ENCODE measurements at regions not wholly inside any gene's neighbourhood (a gene's known extent, or its start where the extent isn't known, plus 50 kb on each side); places are given as distances from the start of the nearest gene placed in this dataset.

DNA sequence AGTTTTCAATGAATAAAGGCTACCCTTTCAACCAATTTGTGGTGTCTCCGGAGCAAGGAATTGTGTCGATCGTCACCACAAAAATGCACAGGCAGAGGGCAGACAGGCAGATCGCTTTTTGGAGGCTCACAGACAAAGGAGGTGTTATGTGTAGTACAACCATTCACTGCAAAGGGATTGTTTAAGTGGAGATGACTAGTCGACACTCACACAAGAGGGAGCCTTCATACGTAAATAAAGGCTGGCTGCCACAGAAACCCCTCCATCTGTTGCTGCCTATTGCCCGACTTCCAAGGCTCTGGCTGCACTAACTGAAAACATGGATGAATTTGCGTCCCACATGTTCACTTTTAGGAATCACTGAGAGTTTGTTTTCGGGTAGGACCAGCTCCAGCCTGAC lies 281.1 kb downstream of the NKX6-1 start:
- Histone ChIP-seq H3K9me3 (replicated peaks; ENCODE audit: control insufficient read depth, insufficient read depth, low read depth, low read length) (no peaks in the 10 kb centered on the region), H3K36me3 (ENCODE audit: control insufficient read depth, insufficient read depth, low read length) (no peaks in the 10 kb centered on the region), H3K27ac (ENCODE audit: extremely low read depth, low read depth, low read length) (no peak overlapping the region), H3K27me3 (ENCODE audit: control insufficient read depth in 2 of 2, insufficient read depth in 2 of 2, low read length in 2 of 2) (no peaks in the 10 kb centered on the region), H3K9ac (ENCODE audit: insufficient read depth in 1 of 2, low read depth in 2 of 2, low read length in 2 of 2) (no peak overlapping the region), H3K4me2 (ENCODE audit: insufficient read depth, low read length) (no peak overlapping the region), H3K79me2 (ENCODE audit: control insufficient read depth, insufficient read depth, low read length) (no peaks in the 10 kb centered on the region), H2AFZ (ENCODE audit: low read depth, low read length) (no peak overlapping the region), H3K4me3 (no peak overlapping the region), H3K9me1 (ENCODE audit: control insufficient read depth, insufficient read depth, low read length) (no peaks in the 10 kb centered on the region), H3K4me1 (replicated peaks in 1 of 2; ENCODE audit: control insufficient read depth in 2 of 2, insufficient read depth in 2 of 2, low read length in 2 of 2) (no peaks in the 10 kb centered on the region), H4K20me1 (replicated peaks; ENCODE audit: control insufficient read depth, insufficient read depth, low read length) (no peaks in the 10 kb centered on the region)
- TF ChIP-seq KAT8 (IDR thresholded peaks at IDR 0.05; ENCODE audit: low read depth) (no peak), DNMT1 (IDR thresholded peaks at IDR 0.05) (no peak), ZNF24 (IDR thresholded peaks at IDR 0.05) (no peak), THRAP3 (IDR thresholded peaks at IDR 0.05; ENCODE audit: borderline replicate concordance) (no peak), ZFP30 (CRISPR knock-in tag; IDR thresholded peaks at IDR 0.05; ENCODE audit: borderline replicate concordance) (no peak), PTBP1 (IDR thresholded peaks at IDR 0.05; ENCODE audit: low read depth, low read length) (no peak), FOXJ3 (CRISPR knock-in tag; IDR thresholded peaks at IDR 0.05) (no peak), CHD1 (IDR thresholded peaks at IDR 0.05; ENCODE audit: low read length) (no peak), ZNF589 (CRISPR knock-in tag; IDR thresholded peaks at IDR 0.05; ENCODE audit: low read depth) (no peak), ILF3 (IDR thresholded peaks at IDR 0.05; ENCODE audit: borderline replicate concordance) (no peak), SREBF2 (CRISPR knock-in tag; IDR thresholded peaks at IDR 0.05) (no peak), ZNF780A (CRISPR knock-in tag; IDR thresholded peaks at IDR 0.05) (no peak), CBFA2T3 (IDR thresholded peaks at IDR 0.05) (no peak)
- TF ChIP-seq, protein P1, sequence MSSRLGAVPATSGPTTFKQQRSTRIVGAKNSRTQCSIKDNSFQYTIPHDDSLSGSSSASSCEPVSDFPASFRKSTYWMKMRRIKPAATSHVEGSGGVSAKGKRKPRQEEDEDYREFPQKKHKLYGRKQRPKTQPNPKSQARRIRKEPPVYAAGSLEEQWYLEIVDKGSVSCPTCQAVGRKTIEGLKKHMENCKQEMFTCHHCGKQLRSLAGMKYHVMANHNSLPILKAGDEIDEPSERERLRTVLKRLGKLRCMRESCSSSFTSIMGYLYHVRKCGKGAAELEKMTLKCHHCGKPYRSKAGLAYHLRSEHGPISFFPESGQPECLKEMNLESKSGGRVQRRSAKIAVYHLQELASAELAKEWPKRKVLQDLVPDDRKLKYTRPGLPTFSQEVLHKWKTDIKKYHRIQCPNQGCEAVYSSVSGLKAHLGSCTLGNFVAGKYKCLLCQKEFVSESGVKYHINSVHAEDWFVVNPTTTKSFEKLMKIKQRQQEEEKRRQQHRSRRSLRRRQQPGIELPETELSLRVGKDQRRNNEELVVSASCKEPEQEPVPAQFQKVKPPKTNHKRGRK (tag; IDR thresholded peaks at IDR 0.05): no peak
- TF ChIP-seq, protein P2, sequence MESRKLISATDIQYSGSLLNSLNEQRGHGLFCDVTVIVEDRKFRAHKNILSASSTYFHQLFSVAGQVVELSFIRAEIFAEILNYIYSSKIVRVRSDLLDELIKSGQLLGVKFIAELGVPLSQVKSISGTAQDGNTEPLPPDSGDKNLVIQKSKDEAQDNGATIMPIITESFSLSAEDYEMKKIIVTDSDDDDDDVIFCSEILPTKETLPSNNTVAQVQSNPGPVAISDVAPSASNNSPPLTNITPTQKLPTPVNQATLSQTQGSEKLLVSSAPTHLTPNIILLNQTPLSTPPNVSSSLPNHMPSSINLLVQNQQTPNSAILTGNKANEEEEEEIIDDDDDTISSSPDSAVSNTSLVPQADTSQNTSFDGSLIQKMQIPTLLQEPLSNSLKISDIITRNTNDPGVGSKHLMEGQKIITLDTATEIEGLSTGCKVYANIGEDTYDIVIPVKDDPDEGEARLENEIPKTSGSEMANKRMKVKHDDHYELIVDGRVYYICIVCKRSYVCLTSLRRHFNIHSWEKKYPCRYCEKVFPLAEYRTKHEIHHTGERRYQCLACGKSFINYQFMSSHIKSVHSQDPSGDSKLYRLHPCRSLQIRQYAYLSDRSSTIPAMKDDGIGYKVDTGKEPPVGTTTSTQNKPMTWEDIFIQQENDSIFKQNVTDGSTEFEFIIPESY (CRISPR knock-in tag; IDR thresholded peaks at IDR 0.05): no peak
- no TSS peak for BruUV-seq (replicated peaks)
- ChIA-PET CTCF (ENCODE audit: low intra/inter-chr PET ratio) (no interaction called here), POLR2A (no interaction called here)
- 4% methylated on average over 9 of the region's 9 CpGs for WGBS (ENCODE audit: insufficient coverage, low coverage, missing lambda C conversion rate)
- DNase-seq (ENCODE audit: extremely low read depth in 1 of 4, low spot score in 3 of 4) (no peak), ATAC-seq (no peak), FAIRE-seq (no peak)
- in situ Hi-C loops (cut with MboI): no loop called here
- intact Hi-C loops (cut with micrococcal nuclease): no loop called here

Measured in K562 (cell line).